SH-SY5Y (cell line): ENCODE measurements at regions not wholly inside any gene's neighbourhood (a gene's known extent, or its start where the extent isn't known, plus 50 kb on each side); places are given as distances from the start of the nearest gene placed in this dataset.

Source experiments
- GATA2 ChIP-seq: IDR thresholded peaks from 2 replicates; pipeline ENCODE4 v1.6.1; 2011; ENCODE audit warnings: mild to moderate bottlenecking, low read depth, low read length
- GATA3 ChIP-seq: IDR thresholded peaks from 2 replicates; pipeline ENCODE4 v1.6.1; 2011; ENCODE audit warnings: low read depth, mild to moderate bottlenecking, low read length, moderate library complexity

DNA sequence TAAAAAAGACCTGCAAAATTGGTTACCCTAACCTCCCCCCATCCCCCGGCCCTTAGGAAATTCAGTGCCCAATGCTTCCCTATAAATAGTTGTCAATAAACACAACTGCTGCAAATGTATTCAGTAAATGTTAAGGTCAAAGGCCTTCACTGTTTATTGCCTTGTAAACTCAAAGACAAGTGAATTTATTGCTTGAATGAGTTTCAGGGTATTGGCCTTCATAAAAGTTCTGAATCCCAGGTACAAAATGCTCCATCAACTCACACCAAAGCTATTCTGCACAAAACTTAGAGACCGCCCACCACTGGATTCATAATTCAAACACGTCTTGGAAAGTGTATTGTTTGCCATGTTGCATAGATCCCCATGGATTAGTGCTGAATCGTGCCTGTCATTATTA, 63.3 kb upstream of the CDKN3 start:
- TF ChIP-seq GATA2: no peak
- TF ChIP-seq GATA3: no peak
